ENCODE measurements at regions not wholly inside any gene's neighbourhood (a gene's known extent, or its start where the extent isn't known, plus 50 kb on each side); places are given as distances from the start of the nearest gene placed in this dataset.

DNA sequence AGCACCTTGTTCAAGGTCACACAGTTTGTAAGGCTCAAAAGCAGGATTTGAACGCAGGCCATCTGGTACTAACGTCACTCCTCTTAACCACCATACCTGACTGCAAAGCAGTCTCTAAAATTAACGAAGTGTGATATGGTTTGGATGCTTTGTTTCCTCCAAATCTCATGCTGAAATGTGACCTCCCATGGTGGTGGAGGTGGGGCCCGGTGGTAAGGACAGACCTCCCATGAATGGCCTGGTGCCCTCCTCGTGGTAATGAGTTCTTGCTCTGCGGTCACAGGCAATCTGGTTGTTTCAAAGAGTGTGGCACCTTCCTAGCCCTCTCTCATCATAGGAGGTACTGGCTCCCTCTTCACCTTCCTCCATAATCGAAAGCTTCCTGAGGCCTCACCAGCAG is 102.2 kb upstream of the BCL2L14 start:
- ATAC-seq (no peak), DNase-seq (no peak)
- intact Hi-C loops (cut with DNase I): no loop called here
- H3K36me3 ChIP-seq: no peaks in the 10 kb centered on the region
- TF ChIP-seq CTCF (IDR thresholded peaks at IDR 0.05): no peak
- no peak overlapping the region for H3K27ac ChIP-seq
- H3K4me3 ChIP-seq: no peak overlapping the region
- H3K27me3 ChIP-seq (ENCODE audit: low read depth): no peaks in the 10 kb centered on the region
- no peaks in the 10 kb centered on the region for H3K4me1 ChIP-seq
- no peaks in the 10 kb centered on the region for H3K9me3 ChIP-seq

- H3K27ac ChIP-seq: no peak overlapping the region
- ATAC-seq: no peak
Measured at GRCh38 chr12:11969437-11970154, 101.1 kb upstream of the BCL2L14 start.

GRCh38 chr12:11970155-11970520 is 100.6 kb upstream of the BCL2L14 start:
- no peak for TF ChIP-seq CTCF (IDR thresholded peaks at IDR 0.05)
- no peaks in the 10 kb centered on the region for H3K4me1 ChIP-seq
- H3K27me3 ChIP-seq (ENCODE audit: low read depth): no peaks in the 10 kb centered on the region
- no peak overlapping the region for H3K27ac ChIP-seq
- ATAC-seq (no peak), DNase-seq (no peak)
- no peaks in the 10 kb centered on the region for H3K9me3 ChIP-seq
- no peaks in the 10 kb centered on the region for H3K36me3 ChIP-seq
- no peak overlapping the region for H3K4me3 ChIP-seq
- intact Hi-C loops (cut with DNase I): no loop called here

More at GRCh38 chr12:11969437-11970154, 101.1 kb upstream of the BCL2L14 start:
- H3K4me3 ChIP-seq: no peak overlapping the region
- H3K9me3 ChIP-seq: no peaks in the 10 kb centered on the region
- no peaks in the 10 kb centered on the region for H3K4me1 ChIP-seq
- no peak for TF ChIP-seq CTCF (IDR thresholded peaks at IDR 0.05)
- no peaks in the 10 kb centered on the region for H3K27me3 ChIP-seq (ENCODE audit: low read depth)
- no peak for DNase-seq
- intact Hi-C loops (cut with DNase I): no loop called here
- H3K36me3 ChIP-seq: no peaks in the 10 kb centered on the region

- no peaks in the 10 kb centered on the region for H3K36me3 ChIP-seq
- ATAC-seq (no peak), DNase-seq (no peak)
- TF ChIP-seq CTCF (IDR thresholded peaks at IDR 0.05): no peak
- H3K27ac ChIP-seq: no peak overlapping the region
- H3K9me3 ChIP-seq: no peaks in the 10 kb centered on the region
- no peaks in the 10 kb centered on the region for H3K27me3 ChIP-seq (ENCODE audit: low read depth)
- intact Hi-C loops (cut with DNase I): no loop called here
- no peaks in the 10 kb centered on the region for H3K4me1 ChIP-seq
- H3K4me3 ChIP-seq: no peak overlapping the region
Measured at GRCh38 chr12:11973396-11973795, 97.3 kb upstream of the BCL2L14 start.

DNA sequence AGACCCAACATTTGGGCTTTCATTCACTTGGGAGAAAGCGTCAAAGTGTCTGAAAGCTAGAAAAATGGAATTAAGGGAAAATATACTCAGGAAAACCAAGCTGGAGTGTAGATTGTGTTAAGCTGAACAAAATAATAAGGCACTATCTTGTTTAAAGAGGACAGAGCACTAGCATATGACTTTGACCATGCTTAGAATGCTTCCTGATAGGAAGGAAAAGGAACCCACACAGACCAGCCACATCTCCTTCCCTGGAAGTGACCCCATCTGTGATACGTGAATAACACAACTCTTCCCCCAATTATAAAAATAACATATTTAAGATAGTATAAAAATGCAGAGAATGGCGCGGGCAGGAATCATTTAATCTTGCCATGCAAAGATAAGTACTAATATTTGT is 94.7 kb upstream of the BCL2L14 start:
- no peak for DNase-seq
- H3K4me1 ChIP-seq: no peaks in the 10 kb centered on the region
- no peak overlapping the region for H3K4me3 ChIP-seq
- H3K9me3 ChIP-seq: no peaks in the 10 kb centered on the region
- H3K27me3 ChIP-seq (ENCODE audit: low read depth): no peaks in the 10 kb centered on the region
- H3K36me3 ChIP-seq: no peaks in the 10 kb centered on the region
- intact Hi-C loops (cut with DNase I): no loop called here
- H3K27ac ChIP-seq: no peak overlapping the region
- TF ChIP-seq CTCF (IDR thresholded peaks at IDR 0.05): no peak
- ATAC-seq: no peak
